ENCODE measurements at regions not wholly inside any gene's neighbourhood (a gene's known extent, or its start where the extent isn't known, plus 50 kb on each side); places are given as distances from the start of the nearest gene placed in this dataset.

DNA sequence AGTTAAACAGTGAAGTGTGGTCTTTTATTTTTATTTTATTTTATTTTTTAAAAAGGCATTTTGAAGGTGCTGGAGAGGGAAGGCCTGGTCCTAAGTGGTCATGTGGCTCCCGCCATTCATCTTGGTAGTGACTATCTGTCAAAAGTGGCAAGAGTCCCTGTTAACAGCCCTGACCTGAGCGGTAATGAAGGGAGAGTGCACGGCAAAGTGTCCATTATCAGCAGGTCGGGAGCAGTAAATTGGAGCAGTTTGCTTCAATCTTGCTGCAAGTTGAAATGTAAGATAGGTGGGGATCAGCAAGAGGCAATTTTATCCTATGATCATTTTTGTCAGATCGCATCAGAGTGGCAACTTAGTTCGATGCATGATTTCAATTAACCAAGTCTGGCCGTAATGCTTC, 227.4 kb upstream of the SP4 start:
- TF ChIP-seq YY1 (IDR thresholded peaks at IDR 0.05; ENCODE audit: insufficient read depth, insufficient read length) (no peak), ZNF274 (IDR thresholded peaks at IDR 0.05; ENCODE audit: low read depth, low read length) (no peak)
